Skin epidermis (tissue), 12 donors: ENCODE measurements at regions not wholly inside any gene's neighbourhood (a gene's known extent, or its start where the extent isn't known, plus 50 kb on each side); places are given as distances from the start of the nearest gene placed in this dataset.

Experiments used
- H3K27ac ChIP-seq, 21 experiments: fragments of 200-600 bp; sonication (generic) in 11 of 21; one replicate each; pipeline ENCODE4 v1.5.0; 2020; ENCODE audit warnings: mild to moderate bottlenecking in 3 of 21, inconsistent platforms in 2 of 21, moderate library complexity in 2 of 21
- H3K4me3 ChIP-seq, 7 experiments: fragments of 200-600 bp; sonication (generic) in 2 of 7; one replicate each; pipeline ENCODE4 v1.5.0; 2020; ENCODE audit warnings: inconsistent platforms in 2 of 7, mild to moderate bottlenecking in 2 of 7, moderate library complexity in 1 of 7

DNA sequence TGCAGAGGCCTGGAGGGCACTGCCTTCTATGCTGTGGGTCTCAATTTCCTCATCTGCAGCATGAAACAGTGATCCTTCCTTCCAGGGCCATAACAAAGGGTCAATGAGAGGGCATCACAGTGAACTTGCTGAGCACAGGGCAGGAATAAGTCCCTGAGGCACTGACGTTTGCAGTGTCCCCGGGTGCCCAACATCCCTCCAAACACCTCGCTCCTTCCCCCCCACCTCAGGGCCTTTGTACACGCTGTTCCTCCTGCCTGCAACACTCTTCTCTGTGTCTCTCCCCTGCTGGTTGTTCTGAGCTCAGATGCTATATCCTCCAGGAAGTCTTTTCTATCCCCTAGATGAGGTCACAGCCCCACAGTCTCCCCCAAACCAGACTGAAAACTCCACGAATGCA is 59.7 kb upstream of the TCF20 start:
- H3K4me3 ChIP-seq = no peak overlapping the region
- H3K27ac ChIP-seq = no peak overlapping the region

- Histone ChIP-seq H3K4me3 (no peak overlapping the region), H3K27ac (no peak overlapping the region)
Observed at GRCh38 chr22:42329504-42329903, 59.1 kb upstream of the TCF20 start.

GRCh38 chr22:42328784-42329145 is 58.3 kb upstream of the TCF20 start:
- H3K4me3 ChIP-seq = no peak overlapping the region
- H3K27ac ChIP-seq = no peak overlapping the region

DNA sequence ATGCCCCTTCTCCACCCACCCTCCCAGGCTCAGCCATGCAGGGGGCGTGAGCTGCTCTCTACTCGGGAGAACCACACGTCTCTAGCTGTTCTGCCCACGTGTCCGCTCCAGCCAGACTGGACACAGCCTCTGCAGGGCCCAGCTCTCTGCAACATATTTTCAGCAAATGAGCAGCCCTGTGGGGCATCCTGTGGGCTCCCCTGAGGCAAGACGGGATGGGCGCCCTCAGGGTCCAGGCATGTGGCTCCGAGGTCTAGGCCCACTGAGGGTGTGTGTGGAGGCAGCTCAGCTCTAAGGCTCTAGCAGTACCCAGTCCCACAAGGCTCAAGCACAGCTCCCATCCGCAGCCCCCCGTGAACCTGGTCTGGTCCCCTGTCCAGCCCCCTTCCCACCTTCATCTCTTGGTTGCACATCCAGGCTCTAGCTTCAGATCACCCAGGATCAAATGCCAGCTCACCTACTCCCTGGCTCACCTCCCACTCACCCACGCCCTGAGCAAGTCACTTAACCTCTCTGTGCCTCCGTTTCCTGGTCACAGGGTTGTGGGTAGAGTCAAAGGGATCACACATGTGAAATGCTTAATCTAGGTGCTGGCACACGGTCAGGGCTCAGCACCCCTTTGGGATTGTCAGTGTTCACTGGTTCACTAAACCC is 57.8 kb upstream of the TCF20 start:
- no peak overlapping the region for H3K27ac ChIP-seq

GRCh38 chr22:42327462-42328129 is 57.1 kb upstream of the TCF20 start:
- Histone ChIP-seq H3K4me3 (no peak overlapping the region), H3K27ac (no peak overlapping the region)

More for the DNA sequence above, 57.8 kb upstream of the TCF20 start:
- H3K4me3 ChIP-seq = no peak overlapping the region

DNA sequence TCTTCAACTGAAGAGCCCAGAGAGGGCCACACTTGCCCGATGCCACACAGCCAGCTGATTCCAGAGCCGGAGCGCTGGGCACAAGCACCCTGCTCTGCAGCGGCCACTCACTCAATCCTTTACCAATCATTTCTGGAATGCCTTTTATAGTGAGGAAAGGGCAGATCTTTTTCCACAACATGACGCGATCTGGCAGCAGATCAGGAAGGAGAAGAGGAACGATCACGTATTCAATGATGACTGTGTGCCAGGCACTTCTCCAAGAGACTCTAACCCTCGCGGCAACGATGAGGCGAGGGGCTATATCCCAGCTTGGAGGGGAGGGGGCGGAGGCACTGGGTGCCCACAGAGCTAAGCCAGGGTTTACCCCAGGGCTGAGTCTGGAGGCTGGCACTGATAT is 56.3 kb upstream of the TCF20 start:
- Histone ChIP-seq H3K27ac (no peak overlapping the region), H3K4me3 (no peak overlapping the region)

DNA sequence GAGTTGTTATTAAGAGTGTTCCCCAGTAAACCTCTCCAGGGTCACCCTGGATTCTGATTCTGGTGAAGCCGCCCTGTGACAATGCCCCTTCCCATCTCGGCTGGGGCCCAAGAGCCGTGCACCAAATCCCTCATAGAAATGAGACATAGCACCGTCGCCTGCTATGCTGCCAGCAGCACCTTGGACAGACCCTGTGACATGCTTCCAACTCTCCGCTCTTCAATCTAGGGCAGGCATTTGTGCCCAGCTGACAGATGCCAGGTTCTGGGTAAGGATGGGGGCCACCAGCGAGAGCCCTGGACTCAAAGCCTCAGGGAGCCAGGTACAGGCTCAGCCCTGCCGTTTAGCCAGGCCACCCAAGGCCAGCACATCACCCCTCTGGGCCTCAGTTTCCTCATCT is 55.8 kb upstream of the TCF20 start:
- no peak overlapping the region for H3K4me3 ChIP-seq
- peak overlapping the region in 1 of 21 experiments; percentile 7 for H3K27ac ChIP-seq

- H3K27ac ChIP-seq = peak overlapping the region in 1 of 21 experiments; percentile 9
- H3K4me3 ChIP-seq = no peak overlapping the region
Observed at GRCh38 chr22:42324990-42325710, 54.7 kb upstream of the TCF20 start.

- H3K4me3 ChIP-seq = no peak overlapping the region
- no peak overlapping the region for H3K27ac ChIP-seq
Observed at GRCh38 chr22:42324566-42324965, 54.1 kb upstream of the TCF20 start.

DNA sequence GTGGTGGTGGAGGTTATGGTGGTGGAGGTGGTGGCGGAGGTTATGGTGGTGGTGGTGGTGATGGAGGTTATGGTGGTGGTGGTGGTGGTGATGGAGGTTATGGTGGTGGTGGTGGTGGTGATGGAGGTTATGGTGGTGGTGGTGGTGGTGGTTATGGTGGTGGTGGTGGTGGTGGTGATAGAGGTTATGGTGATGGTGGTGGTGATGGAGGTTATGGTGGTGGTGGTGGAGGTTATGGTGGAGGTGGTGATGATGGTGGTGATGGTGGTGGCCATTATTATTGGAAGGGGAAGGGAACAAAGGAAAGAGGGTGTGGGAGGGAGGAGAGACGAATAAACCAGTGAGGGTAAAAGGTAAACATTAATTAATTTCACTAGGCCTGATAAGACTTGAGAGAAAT is 53.5 kb upstream of the TCF20 start:
- no peak overlapping the region for H3K4me3 ChIP-seq
- H3K27ac ChIP-seq = no peak overlapping the region

GRCh38 chr22:42322562-42322926 is 52.1 kb upstream of the TCF20 start:
- H3K4me3 ChIP-seq = no peak overlapping the region
- H3K27ac ChIP-seq = peak overlapping the region in 4 of 21 experiments; percentile 4 to 61 (median 34)

GRCh38 chr22:42321908-42322561 is 51.6 kb upstream of the TCF20 start:
- peak overlapping the region in 5 of 21 experiments; percentile 4 to 61 (median 45) for H3K27ac ChIP-seq
- no peak overlapping the region for H3K4me3 ChIP-seq

DNA sequence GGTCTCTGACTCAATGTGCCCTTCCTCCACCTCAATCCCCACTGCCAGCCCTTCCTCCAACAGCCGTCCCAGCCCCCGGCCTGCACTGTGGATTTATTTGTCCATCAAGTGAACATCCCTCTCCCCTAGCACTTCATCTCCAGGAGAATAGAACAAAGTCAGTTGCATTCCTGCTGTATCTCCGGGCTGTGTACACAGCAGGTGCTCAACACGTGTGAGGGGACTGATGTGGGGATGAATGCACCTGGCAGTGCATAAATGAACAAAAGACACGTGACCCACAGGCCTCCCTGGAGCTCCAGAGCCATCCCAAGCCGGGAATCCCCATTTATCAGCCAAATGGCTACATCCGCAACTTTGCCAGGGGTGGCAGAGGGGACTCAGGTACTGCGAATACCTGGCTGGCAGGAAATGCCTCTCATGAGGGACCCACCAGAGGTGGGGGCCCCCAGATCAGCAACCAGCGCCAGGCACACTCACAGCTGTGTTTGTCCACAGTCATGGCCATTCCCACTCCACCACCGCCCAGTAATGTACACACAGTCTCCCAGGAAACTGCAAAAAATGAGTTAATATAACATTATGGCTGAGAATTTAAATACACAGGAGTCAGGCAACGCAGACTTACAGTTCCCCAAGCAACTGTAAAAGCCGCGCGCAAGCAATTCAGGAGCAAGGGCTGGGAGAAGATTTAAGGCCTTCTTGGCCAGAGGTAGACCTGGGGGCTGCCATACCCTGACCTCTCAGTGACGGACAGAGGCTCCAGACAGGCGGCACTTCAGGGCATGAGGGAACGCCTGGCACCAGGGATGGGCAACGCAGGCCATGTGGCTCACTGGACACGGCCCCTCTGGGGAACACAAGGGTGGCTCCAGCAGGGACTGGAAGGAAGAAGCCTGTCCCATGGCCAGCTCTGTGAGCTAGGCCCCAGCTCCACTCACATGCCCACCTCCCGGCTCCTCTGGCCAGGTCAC is 50.3 kb upstream of the TCF20 start:
- no peak overlapping the region for H3K27ac ChIP-seq
- no peak overlapping the region for H3K4me3 ChIP-seq
